ENCODE measurements at regions not wholly inside any gene's neighbourhood (a gene's known extent, or its start where the extent isn't known, plus 50 kb on each side); places are given as distances from the start of the nearest gene placed in this dataset.

GRCh38 chr5:103851091-103851490 is 288.5 kb upstream of the NUDT12 start:
- no peak for TF ChIP-seq CTCF (IDR thresholded peaks at IDR 0.05; ENCODE audit: extremely low read depth in 1 of 2, insufficient read depth in 1 of 2, low read depth in 1 of 2, low read length in 2 of 2)
- no peak for TF ChIP-seq EZH2 (IDR thresholded peaks at IDR 0.05; ENCODE audit: borderline replicate concordance, low read depth, low read length, severe bottlenecking)
- no peak for TF ChIP-seq POLR2A (IDR thresholded peaks at IDR 0.05; ENCODE audit: low read depth, low read length)
- TF ChIP-seq POLR2AphosphoS5 (IDR thresholded peaks at IDR 0.05; ENCODE audit: insufficient read depth, low read depth, low read length): no peak
- TF ChIP-seq, protein P1, sequence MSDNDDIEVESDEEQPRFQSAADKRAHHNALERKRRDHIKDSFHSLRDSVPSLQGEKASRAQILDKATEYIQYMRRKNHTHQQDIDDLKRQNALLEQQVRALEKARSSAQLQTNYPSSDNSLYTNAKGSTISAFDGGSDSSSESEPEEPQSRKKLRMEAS (IDR thresholded peaks at IDR 0.05; ENCODE audit: insufficient read depth, insufficient read length): no peak
- TF ChIP-seq MYC (IDR thresholded peaks at IDR 0.05; ENCODE audit: low read depth, low read length): no peak
- TF ChIP-seq FOS (IDR thresholded peaks at IDR 0.05; ENCODE audit: borderline replicate concordance, insufficient read depth, low read length): no peak

Data from endothelial cell of umbilical vein (primary cell).